Right lobe of liver (tissue), 6 donors: ENCODE measurements at regions not wholly inside any gene's neighbourhood (a gene's known extent, or its start where the extent isn't known, plus 50 kb on each side); places are given as distances from the start of the nearest gene placed in this dataset.

Experiments used
- ATAC-seq, 4 donors: fragments of 200-7000 bp; cut with Tn5 transposase; one replicate each; pipeline ENCODE4 v1.9.1; 2020; ENCODE audit warnings: mild to moderate bottlenecking in 4 of 4, moderate library complexity in 4 of 4
- DNase-seq, 3 donors: peaks; one replicate each; pipeline ENCODE4 v3.0.0-alpha.2; 2020
- H3K27ac ChIP-seq, 3 donors: fragments of 200-600 bp; one replicate each; pipeline ENCODE4 v1.8.0; 2022
- H3K27me3 ChIP-seq, 2 donors: fragments of 200-600 bp; one replicate each; pipeline ENCODE4 v1.8.0; 2022
- H3K36me3 ChIP-seq, 4 donors: fragments of 200-600 bp; sonication (generic) in 1 of 4; one replicate each; pipeline versions ENCODE4 v1.5.1 to v1.8.0; 2017 to 2022; ENCODE audit warnings: control low read depth in 1 of 4
- H3K4me1 ChIP-seq, 4 donors: fragments of 200-600 bp; sonication (generic) in 1 of 4; one replicate each; pipeline versions ENCODE4 v1.5.1 to v1.8.0; 2017 to 2022; ENCODE audit warnings: control low read depth in 1 of 4
- H3K4me3 ChIP-seq, 3 donors: fragments of 200-600 bp; one replicate each; pipeline ENCODE4 v1.8.0; 2022
- H3K9me3 ChIP-seq, 4 donors: fragments of 200-600 bp; sonication (generic) in 1 of 4; one replicate each; pipeline versions ENCODE4 v1.5.1 to v1.8.0; 2017 to 2022; ENCODE audit warnings: control low read depth in 1 of 4
- POLR2A ChIP-seq: fragments of 450-650 bp; IDR thresholded peaks from one replicate; pipeline ENCODE4 v1.6.1; 2017; ENCODE audit warnings: antibody characterized with exemption, mild to moderate bottlenecking
- WGBS: methylation state at CpG from one replicate; pipeline ENCODE4 v1.1.6; 2018; ENCODE audit warnings: low coverage, low lambda C conversion rate; ENCODE audit not compliant: insufficient coverage; ENCODE audit errors: missing lambda C conversion rate; 5-methylcytosine and 5-hydroxymethylcytosine counted together
- intact Hi-C, 2 donors: fragments of 100-400 bp; cut with DNase I; formaldehyde crosslinking; loops; one replicate each; pipeline versions ENCODE4 v1.11.2 to v1.14.1; 2022
- TF ChIP-seq, protein P1 (sequence below), 4 donors: fragments of 200-600 bp in 3 of 4; fragments of 450-650 bp in 1 of 4; IDR thresholded peaks; one replicate each; pipeline versions ENCODE4 v1.5.1 to v1.8.0; 2016 to 2022; ENCODE audit warnings: antibody characterized with exemption in 4 of 4, mild to moderate bottlenecking in 2 of 4
- donor health status: DM: no; HTN: yes; CAD: no.
- donor health status: DM: no; HTN: no; CAD: no.
- donor health status: DM: no; HTN: no; CAD: no.
- donor health status: DM: no; HTN: yes; CAD: no.
- donor health status: DM: no; HTN: yes; CAD: no.

DNA sequence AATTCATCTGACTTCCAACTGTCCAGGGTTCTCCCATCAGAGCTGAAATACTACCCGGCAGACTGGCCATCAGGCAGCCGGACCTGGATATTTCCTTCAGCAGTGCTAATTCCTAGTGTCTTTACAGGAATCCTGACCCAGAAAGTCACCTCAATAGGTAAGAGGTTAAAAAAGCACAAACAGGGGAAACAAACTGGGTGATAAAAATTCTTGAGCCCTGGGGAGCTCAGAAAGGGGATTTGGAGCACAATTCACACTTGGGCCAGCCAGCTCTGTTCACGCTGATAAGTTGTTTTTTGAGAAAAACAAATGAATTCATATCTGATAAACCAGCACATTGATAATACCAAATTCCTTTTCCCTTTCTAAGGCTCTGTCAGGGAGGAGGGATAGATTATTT, 104.0 kb downstream of the EDN1 start:
- Histone ChIP-seq H3K27ac (no peak overlapping the region), H3K9me3 (no peaks in the 10 kb centered on the region), H3K4me1 (no peaks in the 10 kb centered on the region), H3K27me3 (no peaks in the 10 kb centered on the region), H3K36me3 (no peaks in the 10 kb centered on the region), H3K4me3 (no peak overlapping the region)
- no peak for ATAC-seq
- TF ChIP-seq, protein P1, sequence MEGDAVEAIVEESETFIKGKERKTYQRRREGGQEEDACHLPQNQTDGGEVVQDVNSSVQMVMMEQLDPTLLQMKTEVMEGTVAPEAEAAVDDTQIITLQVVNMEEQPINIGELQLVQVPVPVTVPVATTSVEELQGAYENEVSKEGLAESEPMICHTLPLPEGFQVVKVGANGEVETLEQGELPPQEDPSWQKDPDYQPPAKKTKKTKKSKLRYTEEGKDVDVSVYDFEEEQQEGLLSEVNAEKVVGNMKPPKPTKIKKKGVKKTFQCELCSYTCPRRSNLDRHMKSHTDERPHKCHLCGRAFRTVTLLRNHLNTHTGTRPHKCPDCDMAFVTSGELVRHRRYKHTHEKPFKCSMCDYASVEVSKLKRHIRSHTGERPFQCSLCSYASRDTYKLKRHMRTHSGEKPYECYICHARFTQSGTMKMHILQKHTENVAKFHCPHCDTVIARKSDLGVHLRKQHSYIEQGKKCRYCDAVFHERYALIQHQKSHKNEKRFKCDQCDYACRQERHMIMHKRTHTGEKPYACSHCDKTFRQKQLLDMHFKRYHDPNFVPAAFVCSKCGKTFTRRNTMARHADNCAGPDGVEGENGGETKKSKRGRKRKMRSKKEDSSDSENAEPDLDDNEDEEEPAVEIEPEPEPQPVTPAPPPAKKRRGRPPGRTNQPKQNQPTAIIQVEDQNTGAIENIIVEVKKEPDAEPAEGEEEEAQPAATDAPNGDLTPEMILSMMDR (IDR thresholded peaks at IDR 0.05): no peak
- TF ChIP-seq POLR2A: no peak
- intact Hi-C loops: no loop called here
- no peak for DNase-seq
- WGBS: 80% methylated on average over 3 of the region's 3 CpGs

DNA sequence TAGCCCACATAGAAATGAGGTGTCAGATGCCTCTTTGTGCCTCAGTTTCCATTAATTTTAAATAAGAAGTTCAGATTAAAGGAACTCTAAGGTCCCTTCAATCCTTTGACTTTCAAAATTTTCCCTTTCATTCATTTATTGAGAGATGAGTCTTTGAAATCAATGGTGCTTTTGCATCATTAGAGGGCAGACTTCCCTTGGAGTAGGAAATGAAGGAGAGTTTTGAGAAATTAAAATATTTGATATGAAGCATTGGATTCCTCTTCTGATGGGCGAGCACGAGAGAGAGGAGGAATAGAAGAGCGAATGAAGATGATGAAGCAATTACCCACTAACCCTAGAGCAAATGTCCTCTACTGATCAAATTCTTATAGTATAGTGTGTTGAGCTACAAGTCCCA, 105.7 kb downstream of the EDN1 start:
- H3K9me3 ChIP-seq: no peaks in the 10 kb centered on the region

DNA sequence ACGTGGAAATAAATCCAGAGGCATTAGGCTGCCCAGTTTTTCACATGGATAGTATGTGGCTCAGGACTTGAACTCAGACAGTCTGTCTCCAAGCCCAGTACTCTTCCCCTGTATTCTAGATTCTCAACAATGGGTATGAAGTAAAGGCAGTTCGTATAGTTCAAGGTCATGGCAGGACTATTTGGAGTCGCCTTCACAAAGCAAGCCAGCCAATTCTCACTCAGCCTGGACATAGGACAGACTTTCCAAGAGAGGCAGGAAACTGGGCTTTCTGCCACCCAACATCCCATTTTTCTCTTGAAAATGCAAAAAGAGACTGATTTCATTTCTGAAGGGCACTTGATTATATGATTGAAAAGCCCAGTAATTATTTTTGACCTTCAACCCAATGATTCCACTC, 111.0 kb downstream of the EDN1 start:
- intact Hi-C loops: no loop called here
- TF ChIP-seq, protein P1 (IDR thresholded peaks at IDR 0.05): no peak
- TF ChIP-seq POLR2A: no peak
- 45% methylated on average over 3 of the region's 3 CpGs for WGBS

More for the DNA sequence above, 105.7 kb downstream of the EDN1 start:
- DNase-seq: no peak
- no peak for TF ChIP-seq POLR2A
- TF ChIP-seq, protein P1 (IDR thresholded peaks at IDR 0.05): peak in 1 of 4 donors; percentile 12
- Histone ChIP-seq H3K4me1 (no peaks in the 10 kb centered on the region), H3K36me3 (no peaks in the 10 kb centered on the region), H3K27me3 (no peaks in the 10 kb centered on the region), H3K4me3 (no peak overlapping the region), H3K27ac (no peak overlapping the region)
- ATAC-seq: no peak
- WGBS: 77% methylated on average over 3 of the region's 3 CpGs
- intact Hi-C loops: no loop called here

DNA sequence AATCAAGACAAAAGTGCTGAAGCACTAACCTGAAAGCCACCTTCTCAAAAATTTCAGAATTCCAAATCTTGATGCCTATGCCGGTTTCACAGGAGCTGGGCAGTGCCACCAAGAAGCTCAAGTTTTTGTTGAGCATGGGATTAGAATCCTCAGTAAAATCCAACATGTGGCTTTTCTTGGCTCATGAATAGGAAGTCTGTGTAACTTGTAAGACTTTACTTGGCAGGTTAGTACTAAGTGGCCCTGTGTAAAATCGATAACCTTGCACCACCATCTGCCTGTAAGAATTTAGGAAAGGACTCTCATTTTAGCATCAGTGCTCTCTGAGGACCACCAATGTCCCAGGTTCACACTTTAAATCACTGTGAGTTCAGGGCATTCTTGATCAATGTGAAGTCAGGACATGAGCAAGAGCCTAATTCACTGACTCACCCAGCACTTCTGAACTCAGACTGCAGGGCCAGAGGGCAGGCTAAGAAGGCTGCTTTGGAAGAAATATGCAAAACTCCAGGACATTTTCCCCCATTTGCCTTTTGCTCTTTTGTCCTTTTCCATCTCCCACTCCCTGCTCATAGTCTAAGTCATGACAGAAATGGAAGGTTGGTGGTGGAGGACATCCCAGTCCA, 113.2 kb downstream of the EDN1 start:
- ATAC-seq: no peak
- TF ChIP-seq POLR2A: no peak
- TF ChIP-seq, protein P1 (IDR thresholded peaks at IDR 0.05): no peak
- H3K36me3 ChIP-seq: no peaks in the 10 kb centered on the region
- 86% methylated on average over 1 of the region's 2 CpGs for WGBS
- H3K4me1 ChIP-seq: no peaks in the 10 kb centered on the region
- no peaks in the 10 kb centered on the region for H3K27me3 ChIP-seq
- DNase-seq: no peak
- intact Hi-C loops: no loop called here
- H3K27ac ChIP-seq: no peak overlapping the region
- no peaks in the 10 kb centered on the region for H3K9me3 ChIP-seq
- H3K4me3 ChIP-seq: no peak overlapping the region

More for the DNA sequence above, 111.0 kb downstream of the EDN1 start:
- no peaks in the 10 kb centered on the region for H3K27me3 ChIP-seq
- no peak overlapping the region for H3K27ac ChIP-seq
- ATAC-seq: peak; percentile 35 to 56 (median 38)
- H3K36me3 ChIP-seq: no peaks in the 10 kb centered on the region
- no peaks in the 10 kb centered on the region for H3K9me3 ChIP-seq
- no peak overlapping the region for H3K4me3 ChIP-seq
- no peaks in the 10 kb centered on the region for H3K4me1 ChIP-seq
- no peak for DNase-seq
